CD4-positive, alpha-beta memory T cell (primary cell): ENCODE measurements at regions not wholly inside any gene's neighbourhood (a gene's known extent, or its start where the extent isn't known, plus 50 kb on each side); places are given as distances from the start of the nearest gene placed in this dataset.
A peak's percentile ranks its signal among the peaks of the same experiment; 100 is the strongest.

ENCODE experiments used
- CTCF ChIA-PET: fragments of 350-600 bp; sonication (Branson Sonifier 250); formaldehyde crosslinking; loops from one replicate; lab custom pipeline; 2021; ENCODE audit warnings: inconsistent platforms; ENCODE audit not compliant: partially characterized antibody; lab: Charles Lee
- POLR2A ChIA-PET: fragments of 350-600 bp; sonication (Branson Sonifier 250); formaldehyde crosslinking; loops from one replicate; lab custom pipeline; 2021; ENCODE audit not compliant: partially characterized antibody; lab: Charles Lee
- DNase-seq, 5 donors: peaks; one replicate each; pipeline versions ENCODE4 v3.0.0 to v3.0.0-alpha.2; 2020 to 2022; ENCODE audit warnings: mixed read lengths in 1 of 5
- H3K27ac ChIP-seq: one replicate; pipeline ENCODE4 v1.7.0; 2013; ENCODE audit warnings: low read depth, low read length
- H3K27me3 ChIP-seq: 2 replicates; pipeline ENCODE4 v1.7.0; 2013; ENCODE audit warnings: mild to moderate bottlenecking, low read length, moderate library complexity; ENCODE audit not compliant: insufficient read depth
- H3K36me3 ChIP-seq: 2 replicates; pipeline ENCODE4 v1.7.0; 2013; ENCODE audit warnings: mild to moderate bottlenecking, low read length, moderate library complexity; ENCODE audit not compliant: insufficient read depth
- H3K4me1 ChIP-seq: 2 replicates; pipeline ENCODE4 v1.7.0; 2013; ENCODE audit warnings: mild to moderate bottlenecking, low read length, moderate library complexity; ENCODE audit not compliant: insufficient read depth
- H3K4me3 ChIP-seq, 2 donors: one replicate each; pipeline ENCODE4 v1.7.0; 2013; ENCODE audit warnings: low read length in 2 of 2, mild to moderate bottlenecking in 1 of 2
- H3K9me3 ChIP-seq, 2 donors: one replicate each; pipeline ENCODE4 v1.7.0; 2013; ENCODE audit warnings: low read length in 2 of 2, control low read depth in 1 of 2; ENCODE audit not compliant: control insufficient read depth in 1 of 2
- H3K27ac Mint-ChIP-seq, 7 donors: one replicate each; pipeline ENCODE4 v1.8.0; 2020 to 2021; ENCODE audit warnings: mixed read lengths in 7 of 7, mild to moderate bottlenecking in 6 of 7, inconsistent platforms in 3 of 7, moderate library complexity in 3 of 7
- H3K27me3 Mint-ChIP-seq, 2 donors: one replicate each; pipeline ENCODE4 v1.8.0; 2020 to 2021; ENCODE audit warnings: mixed read lengths in 2 of 2
- H3K36me3 Mint-ChIP-seq, 2 donors: one replicate each; pipeline ENCODE4 v1.8.0; 2020 to 2021; ENCODE audit warnings: mixed read lengths in 2 of 2, inconsistent platforms in 1 of 2, mild to moderate bottlenecking in 1 of 2
- H3K4me1 Mint-ChIP-seq, 4 donors: one replicate each; pipeline ENCODE4 v1.8.0; 2020 to 2021; ENCODE audit warnings: mixed read lengths in 4 of 4, mild to moderate bottlenecking in 1 of 4
- H3K4me3 Mint-ChIP-seq, 8 donors: one replicate each; pipeline ENCODE4 v1.8.0; 2020 to 2021; ENCODE audit warnings: mixed read lengths in 8 of 8, mild to moderate bottlenecking in 7 of 8, moderate library complexity in 6 of 8, inconsistent platforms in 3 of 8
- H3K9me3 Mint-ChIP-seq, 8 donors: one replicate each; pipeline ENCODE4 v1.8.0; 2020 to 2021; ENCODE audit warnings: mixed read lengths in 8 of 8, mild to moderate bottlenecking in 5 of 8, inconsistent platforms in 3 of 8, moderate library complexity in 1 of 8
- intact Hi-C: fragments of 100-400 bp; cut with micrococcal nuclease; formaldehyde crosslinking; loops from one replicate; pipeline ENCODE4 v1.15.1; 2023

GRCh38 chr7:96495751-96496216 lies 173.9 kb upstream of the SLC25A13 start:
- peak overlapping the region; percentile 22 to 71 (median 56) for H3K4me3 Mint-ChIP-seq
- ChIA-PET POLR2A (no interaction called here), CTCF (no interaction called here)
- peaks cover 7 to 11% (median 9%) of the 10 kb centered on the region in 4 donors for H3K4me1 Mint-ChIP-seq
- intact Hi-C loops: no loop called here
- Histone ChIP-seq H3K9me3 (no peaks in the 10 kb centered on the region), H3K4me3 (no peak overlapping the region), H3K36me3 (no peaks in the 10 kb centered on the region), H3K27me3 (no peaks in the 10 kb centered on the region), H3K27ac (no peak overlapping the region), H3K4me1 (peaks cover 11% of the 10 kb centered on the region)
- H3K27me3 Mint-ChIP-seq: no peaks in the 10 kb centered on the region
- DNase-seq: peak in 2 of 5 donors; percentile 2 to 15
- peak overlapping the region in 6 of 7 donors; percentile 65 to 81 (median 75) for H3K27ac Mint-ChIP-seq
- H3K36me3 Mint-ChIP-seq: no peaks in the 10 kb centered on the region
- no peaks in the 10 kb centered on the region for H3K9me3 Mint-ChIP-seq

DNA sequence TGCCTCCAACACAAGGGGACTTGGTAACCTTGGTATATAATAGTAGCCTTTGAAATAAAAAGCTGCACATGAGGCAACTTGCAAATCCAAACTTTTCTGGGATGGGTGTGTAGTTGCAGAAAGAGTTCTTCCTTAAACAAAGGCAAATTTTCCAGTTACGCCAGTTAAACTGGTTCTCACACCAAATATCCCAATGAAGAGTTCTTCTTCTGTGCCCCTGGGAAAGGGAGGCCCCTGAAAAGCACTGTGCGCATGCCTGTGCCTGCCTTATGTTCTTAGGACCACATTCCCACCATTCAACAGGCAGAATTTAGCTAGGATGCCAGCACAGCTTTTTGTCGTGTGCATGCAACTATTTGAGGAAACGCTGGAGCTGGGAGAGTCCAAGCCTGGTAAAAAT lies 164.8 kb upstream of the SLC25A13 start:
- ChIA-PET POLR2A (no interaction called here), CTCF (no interaction called here)
- Histone ChIP-seq H3K36me3 (no peaks in the 10 kb centered on the region), H3K4me1 (no peaks in the 10 kb centered on the region), H3K4me3 (no peak overlapping the region), H3K27ac (no peak overlapping the region), H3K9me3 (no peaks in the 10 kb centered on the region), H3K27me3 (no peaks in the 10 kb centered on the region)
- no peak overlapping the region for H3K27ac Mint-ChIP-seq
- no peaks in the 10 kb centered on the region for H3K27me3 Mint-ChIP-seq
- H3K4me1 Mint-ChIP-seq: no peaks in the 10 kb centered on the region
- H3K36me3 Mint-ChIP-seq: no peaks in the 10 kb centered on the region
- H3K4me3 Mint-ChIP-seq: no peak overlapping the region
- DNase-seq: no peak
- no peaks in the 10 kb centered on the region for H3K9me3 Mint-ChIP-seq
- intact Hi-C loops: no loop called here

DNA sequence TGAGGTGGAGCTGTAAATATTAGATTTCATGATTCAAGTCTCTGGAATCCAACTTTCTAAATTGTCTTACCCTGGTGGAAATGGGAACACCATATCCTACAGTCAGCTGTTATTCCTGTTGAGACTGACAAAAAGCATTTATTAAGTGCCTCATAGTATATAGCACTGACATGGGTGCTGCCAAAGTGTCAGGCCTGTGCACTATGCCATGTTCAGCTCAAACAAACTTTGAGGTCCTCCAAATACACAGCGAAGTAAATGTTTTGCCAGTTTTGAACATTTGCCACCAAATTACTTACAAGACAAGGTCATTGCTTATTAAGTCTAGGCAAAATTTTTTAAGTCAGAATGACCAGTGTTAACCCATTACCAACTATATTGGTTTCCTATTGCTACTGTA lies 162.9 kb upstream of the SLC25A13 start:
- no peaks in the 10 kb centered on the region for H3K27me3 ChIP-seq
- CTCF ChIA-PET: no interaction called here
- H3K4me3 ChIP-seq: no peak overlapping the region
- no peaks in the 10 kb centered on the region for H3K36me3 ChIP-seq
- Mint-ChIP-seq H3K36me3 (no peaks in the 10 kb centered on the region), H3K27me3 (no peaks in the 10 kb centered on the region), H3K4me3 (no peak overlapping the region), H3K4me1 (no peaks in the 10 kb centered on the region), H3K27ac (no peak overlapping the region), H3K9me3 (no peaks in the 10 kb centered on the region)
- H3K4me1 ChIP-seq: no peaks in the 10 kb centered on the region
- no peaks in the 10 kb centered on the region for H3K9me3 ChIP-seq
- H3K27ac ChIP-seq: no peak overlapping the region
- intact Hi-C loops: no loop called here
- POLR2A ChIA-PET: no interaction called here
- DNase-seq: no peak

- Mint-ChIP-seq H3K9me3 (no peaks in the 10 kb centered on the region), H3K27ac (no peak overlapping the region)
- CTCF ChIA-PET: no interaction called here
Observed at GRCh38 chr7:96484091-96484490, 162.2 kb upstream of the SLC25A13 start.

GRCh38 chr7:96481796-96482195 lies 159.9 kb upstream of the SLC25A13 start:
- intact Hi-C loops: no loop called here
- H3K4me3 Mint-ChIP-seq: no peak overlapping the region
- CTCF ChIA-PET: no interaction called here

More at GRCh38 chr7:96484091-96484490, 162.2 kb upstream of the SLC25A13 start:
- Histone ChIP-seq H3K27me3 (no peaks in the 10 kb centered on the region), H3K9me3 (no peaks in the 10 kb centered on the region), H3K4me3 (no peak overlapping the region), H3K27ac (no peak overlapping the region), H3K4me1 (peaks cover 5% of the 10 kb centered on the region), H3K36me3 (no peaks in the 10 kb centered on the region)
- intact Hi-C loops: no loop called here
- H3K4me3 Mint-ChIP-seq: no peak overlapping the region
- POLR2A ChIA-PET: no interaction called here
- peaks cover 3 to 5% (median 5%) of the 10 kb centered on the region in 4 donors for H3K4me1 Mint-ChIP-seq
- no peaks in the 10 kb centered on the region for H3K27me3 Mint-ChIP-seq
- no peak for DNase-seq
- no peaks in the 10 kb centered on the region for H3K36me3 Mint-ChIP-seq

GRCh38 chr7:96479015-96479645 lies 157.2 kb upstream of the SLC25A13 start:
- Mint-ChIP-seq H3K27me3 (peaks cover 0 to 4% of the 10 kb centered on the region in 2 donors), H3K4me1 (peaks cover 10 to 14% (median 12%) of the 10 kb centered on the region in 4 donors), H3K36me3 (no peaks in the 10 kb centered on the region), H3K27ac (peak overlapping the region; percentile 57 to 94 (median 90)), H3K4me3 (peak overlapping the region; percentile 14 to 86 (median 75)), H3K9me3 (no peaks in the 10 kb centered on the region)
- POLR2A ChIA-PET: no interaction called here
- H3K36me3 ChIP-seq: no peaks in the 10 kb centered on the region
- CTCF ChIA-PET: no interaction called here
- H3K4me3 ChIP-seq: peak overlapping the region in 1 of 2 donors; percentile 2
- DNase-seq: peak in 4 of 5 donors; percentile 3 to 23 (median 18)
- peaks cover 12% of the 10 kb centered on the region for H3K4me1 ChIP-seq
- intact Hi-C loops: no loop called here
- H3K27ac ChIP-seq: peak overlapping the region; percentile 7
- no peaks in the 10 kb centered on the region for H3K27me3 ChIP-seq
- no peaks in the 10 kb centered on the region for H3K9me3 ChIP-seq

More at GRCh38 chr7:96481796-96482195, 159.9 kb upstream of the SLC25A13 start:
- Mint-ChIP-seq H3K27ac (no peak overlapping the region), H3K4me1 (peaks cover 10 to 14% (median 12%) of the 10 kb centered on the region in 4 donors), H3K36me3 (no peaks in the 10 kb centered on the region), H3K27me3 (no peaks in the 10 kb centered on the region), H3K9me3 (no peaks in the 10 kb centered on the region)
- Histone ChIP-seq H3K4me3 (no peak overlapping the region), H3K4me1 (peaks cover 12% of the 10 kb centered on the region), H3K9me3 (no peaks in the 10 kb centered on the region), H3K27ac (no peak overlapping the region), H3K36me3 (no peaks in the 10 kb centered on the region), H3K27me3 (no peaks in the 10 kb centered on the region)
- POLR2A ChIA-PET: no interaction called here
- no peak for DNase-seq

DNA sequence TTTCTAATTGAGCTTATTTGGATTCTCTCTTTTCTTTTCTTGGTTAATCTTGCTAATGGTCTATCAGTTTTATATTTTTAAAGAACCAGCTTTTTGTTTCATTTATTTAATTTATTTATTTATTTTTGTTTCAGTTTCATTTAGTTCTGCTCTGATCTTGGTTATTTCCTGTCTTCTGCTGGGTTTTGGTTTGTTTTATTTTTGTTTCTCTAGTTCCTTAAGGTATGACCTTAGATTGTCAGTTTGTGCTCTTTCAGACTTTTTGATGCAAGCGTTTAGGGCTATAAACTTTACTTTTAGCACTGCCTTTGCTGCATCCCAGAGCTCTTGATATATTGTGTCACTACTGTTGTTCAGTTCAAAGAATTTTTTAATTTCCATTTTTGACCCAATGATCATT lies 149.7 kb upstream of the SLC25A13 start:
- no peak overlapping the region for H3K27ac ChIP-seq
- H3K27me3 ChIP-seq: no peaks in the 10 kb centered on the region
- Mint-ChIP-seq H3K4me1 (peaks cover 17 to 21% (median 18%) of the 10 kb centered on the region in 4 donors), H3K36me3 (peaks cover 0 to 4% of the 10 kb centered on the region in 2 donors), H3K9me3 (peaks cover 0 to 9% (median 6%) of the 10 kb centered on the region in 8 donors), H3K27me3 (peaks cover 0 to 7% of the 10 kb centered on the region in 2 donors), H3K4me3 (peak overlapping the region; percentile 57 to 89 (median 80)), H3K27ac (peak overlapping the region; percentile 44 to 95 (median 86))
- no peaks in the 10 kb centered on the region for H3K36me3 ChIP-seq
- POLR2A ChIA-PET: no interaction called here
- H3K9me3 ChIP-seq: no peaks in the 10 kb centered on the region
- H3K4me1 ChIP-seq: peaks cover 10% of the 10 kb centered on the region
- CTCF ChIA-PET: no interaction called here
- peak in 4 of 5 donors; percentile 1 to 12 (median 8) for DNase-seq
- no peak overlapping the region for H3K4me3 ChIP-seq
- intact Hi-C loops: no loop called here
